ENCODE measurements at regions not wholly inside any gene's neighbourhood (a gene's known extent, or its start where the extent isn't known, plus 50 kb on each side); places are given as distances from the start of the nearest gene placed in this dataset.

GRCh38 chr1:30569384-30569783 lies 154.0 kb downstream of the MATN1 start:
- no peaks in the 10 kb centered on the region for H3K36me3 ChIP-seq (ENCODE audit: control insufficient read depth, insufficient read depth, low read length)
- no peaks in the 10 kb centered on the region for H3K4me1 Mint-ChIP-seq (ENCODE audit: low read depth, unreplicated experiment)
- H3K9me3 ChIP-seq, result no peaks in the 10 kb centered on the region
- no peaks in the 10 kb centered on the region for H3K9me3 Mint-ChIP-seq (ENCODE audit: unreplicated experiment)
- ChIA-PET CTCF (no interaction called here), POLR2A (no interaction called here)
- H3K27me3 ChIP-seq (replicated peaks; ENCODE audit: control insufficient read depth, insufficient read depth, low read length), result no peaks in the 10 kb centered on the region
- no peaks in the 10 kb centered on the region for H3K27me3 Mint-ChIP-seq (ENCODE audit: insufficient read depth, unreplicated experiment)
- no peak for TF ChIP-seq CTCF (IDR thresholded peaks at IDR 0.05; ENCODE audit: insufficient read depth in 1 of 2, low read depth in 1 of 2, low read length in 1 of 2, severe bottlenecking in 1 of 2, unreplicated experiment in 1 of 2)
- no TSS peak for BruUV-seq (replicated peaks)
- intact Hi-C loops (cut with micrococcal nuclease; ENCODE audit: unreplicated experiment), result no loop called here
- H3K27ac Mint-ChIP-seq (ENCODE audit: unreplicated experiment), result no peak overlapping the region
- no peaks in the 10 kb centered on the region for H3K4me1 ChIP-seq
- DNase-seq, result no peak
- H3K4me3 Mint-ChIP-seq (ENCODE audit: unreplicated experiment), result no peak overlapping the region
- H3K36me3 Mint-ChIP-seq (ENCODE audit: insufficient read depth, unreplicated experiment), result no peaks in the 10 kb centered on the region
- no peak overlapping the region for H3K4me3 ChIP-seq (ENCODE audit: low read depth, low read length)

- TF ChIP-seq CTCF (IDR thresholded peaks at IDR 0.05; ENCODE audit: insufficient read depth in 1 of 2, low read depth in 1 of 2, low read length in 1 of 2, severe bottlenecking in 1 of 2, unreplicated experiment in 1 of 2), result no peak
- no peak for DNase-seq
- no peaks in the 10 kb centered on the region for H3K27me3 Mint-ChIP-seq (ENCODE audit: insufficient read depth, unreplicated experiment)
- CTCF ChIA-PET, result no interaction called here
- intact Hi-C loops (cut with micrococcal nuclease; ENCODE audit: unreplicated experiment), result no loop called here
- POLR2A ChIA-PET, result no interaction called here
- H3K4me1 Mint-ChIP-seq (ENCODE audit: low read depth, unreplicated experiment), result no peaks in the 10 kb centered on the region
- no peaks in the 10 kb centered on the region for H3K36me3 ChIP-seq (ENCODE audit: control insufficient read depth, insufficient read depth, low read length)
- no peak overlapping the region for H3K27ac Mint-ChIP-seq (ENCODE audit: unreplicated experiment)
- no peaks in the 10 kb centered on the region for H3K4me1 ChIP-seq
- no peaks in the 10 kb centered on the region for H3K36me3 Mint-ChIP-seq (ENCODE audit: insufficient read depth, unreplicated experiment)
- no TSS peak for BruUV-seq (replicated peaks)
- H3K9me3 Mint-ChIP-seq (ENCODE audit: unreplicated experiment), result peaks cover under 1% of the 10 kb centered on the region
- H3K4me3 Mint-ChIP-seq (ENCODE audit: unreplicated experiment), result no peak overlapping the region
- no peaks in the 10 kb centered on the region for H3K9me3 ChIP-seq
- H3K27me3 ChIP-seq (replicated peaks; ENCODE audit: control insufficient read depth, insufficient read depth, low read length), result no peaks in the 10 kb centered on the region
- no peak overlapping the region for H3K4me3 ChIP-seq (ENCODE audit: low read depth, low read length)
Observed at GRCh38 chr1:30562559-30562958, 160.8 kb downstream of the MATN1 start.

GRCh38 chr1:30551603-30552002 lies 171.8 kb downstream of the MATN1 start:
- Mint-ChIP-seq H3K4me3 (ENCODE audit: unreplicated experiment) (no peak overlapping the region), H3K36me3 (ENCODE audit: insufficient read depth, unreplicated experiment) (no peaks in the 10 kb centered on the region), H3K9me3 (ENCODE audit: unreplicated experiment) (peaks cover 2% of the 10 kb centered on the region), H3K27ac (ENCODE audit: unreplicated experiment) (no peak overlapping the region), H3K27me3 (ENCODE audit: insufficient read depth, unreplicated experiment) (peaks cover 4% of the 10 kb centered on the region), H3K4me1 (ENCODE audit: low read depth, unreplicated experiment) (no peaks in the 10 kb centered on the region)
- no peak for TF ChIP-seq CTCF (IDR thresholded peaks at IDR 0.05; ENCODE audit: insufficient read depth in 1 of 2, low read depth in 1 of 2, low read length in 1 of 2, severe bottlenecking in 1 of 2, unreplicated experiment in 1 of 2)
- BruUV-seq (replicated peaks), result no TSS peak
- intact Hi-C loops (cut with micrococcal nuclease; ENCODE audit: unreplicated experiment), result no loop called here
- no peak overlapping the region for H3K4me3 ChIP-seq (ENCODE audit: low read depth, low read length)
- CTCF ChIA-PET, result no interaction called here
- H3K9me3 ChIP-seq, result no peaks in the 10 kb centered on the region
- H3K27me3 ChIP-seq (replicated peaks; ENCODE audit: control insufficient read depth, insufficient read depth, low read length), result no peaks in the 10 kb centered on the region
- DNase-seq, result no peak
- POLR2A ChIA-PET, result no interaction called here
- no peaks in the 10 kb centered on the region for H3K4me1 ChIP-seq
- H3K36me3 ChIP-seq (ENCODE audit: control insufficient read depth, insufficient read depth, low read length), result no peaks in the 10 kb centered on the region
